Right kidney (tissue), 1 donor: ENCODE measurements at regions not wholly inside any gene's neighbourhood (a gene's known extent, or its start where the extent isn't known, plus 50 kb on each side); places are given as distances from the start of the nearest gene placed in this dataset.
"Not testable (repeated sequence)": the region's sequence is repeated elsewhere in the genome, so short reads cannot be mapped to it uniquely, and the experiment has no call there.

Experiments
- DNase-seq: peaks from one replicate; pipeline ENCODE4 v3.0.0-alpha.2; 2016

- no peak for DNase-seq
Observed at GRCh38 chr12:87082756-87083155, 826.6 kb upstream of the MGAT4C start.

- no peak for DNase-seq
Observed at GRCh38 chr12:87074781-87075180, 818.6 kb upstream of the MGAT4C start.

GRCh38 chr12:87066326-87066725 lies 810.1 kb upstream of the MGAT4C start:
- no peak for DNase-seq

GRCh38 chr12:87059231-87059630 lies 803.0 kb upstream of the MGAT4C start:
- no peak for DNase-seq

- DNase-seq, result no peak
Observed at GRCh38 chr12:87054226-87054625, 798.0 kb upstream of the MGAT4C start.

GRCh38 chr12:87051621-87052020 lies 795.4 kb upstream of the MGAT4C start:
- no peak for DNase-seq

- no peak for DNase-seq
Observed at GRCh38 chr12:87047691-87048090, 791.5 kb upstream of the MGAT4C start.

GRCh38 chr12:87039536-87039935 lies 783.3 kb upstream of the MGAT4C start:
- DNase-seq, result no peak

GRCh38 chr12:87038098-87038497 lies 781.9 kb upstream of the MGAT4C start:
- DNase-seq, result no peak

GRCh38 chr12:87025976-87026375 lies 769.8 kb upstream of the MGAT4C start:
- DNase-seq, result no peak

- DNase-seq, result no peak
Observed at GRCh38 chr12:87021400-87021799, 765.2 kb upstream of the MGAT4C start.

- DNase-seq, result no peak
Observed at GRCh38 chr12:87020071-87020470, 763.9 kb upstream of the MGAT4C start.

- DNase-seq, result no peak
Observed at GRCh38 chr12:87015352-87015751, 759.2 kb upstream of the MGAT4C start.

- DNase-seq, result no peak
Observed at GRCh38 chr12:87008785-87009384, 752.7 kb upstream of the MGAT4C start.

GRCh38 chr12:87001102-87001501 lies 744.9 kb upstream of the MGAT4C start:
- DNase-seq, result no peak

GRCh38 chr12:86985298-86985697 lies 729.1 kb upstream of the MGAT4C start:
- no peak for DNase-seq

GRCh38 chr12:86970595-86970994 lies 714.4 kb upstream of the MGAT4C start:
- DNase-seq, result not testable (repeated sequence)

GRCh38 chr12:86959766-86960458 lies 703.7 kb upstream of the MGAT4C start:
- no peak for DNase-seq

GRCh38 chr12:86950444-86950843 lies 694.3 kb upstream of the MGAT4C start:
- DNase-seq, result peak; percentile 1

GRCh38 chr12:86950043-86950442 lies 693.9 kb upstream of the MGAT4C start:
- no peak for DNase-seq

GRCh38 chr12:86948851-86949250 lies 692.7 kb upstream of the MGAT4C start:
- no peak for DNase-seq

- no peak for DNase-seq
Observed at GRCh38 chr12:86945685-86946196, 689.5 kb upstream of the MGAT4C start.

- not testable (repeated sequence) for DNase-seq
Observed at GRCh38 chr12:86944197-86944819, 688.1 kb upstream of the MGAT4C start.

- DNase-seq, result no peak
Observed at GRCh38 chr12:86931714-86932113, 675.5 kb upstream of the MGAT4C start.
